NCI-H748 treated with DMSO at 0.1 percent for 48 hours (cell line): ENCODE measurements at regions not wholly inside any gene's neighbourhood (a gene's known extent, or its start where the extent isn't known, plus 50 kb on each side); places are given as distances from the start of the nearest gene placed in this dataset.
"Not testable (repeated sequence)": the region's sequence is repeated elsewhere in the genome, so short reads cannot be mapped to it uniquely, and the experiment has no call there.

Source experiments
- DNase-seq: peaks from one replicate; lab custom pipeline; 2025; lab: John Stamatoyannopoulos, UW

DNA sequence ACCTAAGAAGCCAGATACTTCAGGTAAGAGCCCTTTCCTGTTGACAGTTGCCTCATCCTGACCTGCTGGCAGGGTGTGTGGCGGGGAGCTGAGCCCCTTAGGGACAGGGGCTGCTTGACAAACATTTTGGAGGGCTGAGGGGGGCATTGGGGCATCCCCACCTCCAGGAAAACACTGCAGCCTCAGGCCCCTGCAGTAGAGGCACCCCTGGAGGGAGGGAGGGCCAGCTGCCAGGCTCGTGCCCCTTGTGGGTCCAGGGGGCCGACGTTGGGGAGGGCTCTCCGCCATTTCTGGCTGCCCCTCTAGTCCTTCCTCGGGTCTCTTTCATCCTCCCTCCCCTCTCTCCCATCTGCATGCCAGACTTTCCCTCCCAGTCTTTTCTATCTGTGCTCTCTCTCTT, 177.3 kb downstream of the RPS24 start:
- DNase-seq, result no peak

DNA sequence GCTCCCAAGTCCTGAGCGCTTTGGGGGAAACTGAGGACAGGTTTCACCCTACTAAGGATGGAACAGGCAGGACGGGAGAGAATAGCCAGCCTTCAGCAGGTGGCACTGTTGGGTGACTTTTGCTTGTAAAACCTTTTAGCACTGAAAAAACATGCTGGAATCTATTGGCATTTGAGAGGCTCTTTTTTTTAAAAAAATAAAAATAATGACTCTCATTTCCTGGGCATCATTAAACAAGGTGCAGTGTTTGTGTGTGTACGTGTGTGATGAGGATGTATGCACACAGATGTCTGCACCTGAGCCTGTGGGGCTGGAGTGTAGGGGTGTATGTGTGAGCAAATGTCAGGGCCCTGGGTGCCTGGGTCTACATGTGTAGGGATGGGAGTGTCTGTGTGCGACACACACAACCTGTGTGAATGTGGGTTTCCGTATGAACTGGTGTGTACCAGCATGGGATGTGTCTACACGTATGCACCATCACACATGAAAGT, 177.9 kb downstream of the RPS24 start:
- DNase-seq, result peak; percentile 4

- no peak for DNase-seq
Observed at GRCh38 chr10:78212060-78212785, 178.6 kb downstream of the RPS24 start.

GRCh38 chr10:78212786-78213175, 179.1 kb downstream of the RPS24 start:
- no peak for DNase-seq

DNA sequence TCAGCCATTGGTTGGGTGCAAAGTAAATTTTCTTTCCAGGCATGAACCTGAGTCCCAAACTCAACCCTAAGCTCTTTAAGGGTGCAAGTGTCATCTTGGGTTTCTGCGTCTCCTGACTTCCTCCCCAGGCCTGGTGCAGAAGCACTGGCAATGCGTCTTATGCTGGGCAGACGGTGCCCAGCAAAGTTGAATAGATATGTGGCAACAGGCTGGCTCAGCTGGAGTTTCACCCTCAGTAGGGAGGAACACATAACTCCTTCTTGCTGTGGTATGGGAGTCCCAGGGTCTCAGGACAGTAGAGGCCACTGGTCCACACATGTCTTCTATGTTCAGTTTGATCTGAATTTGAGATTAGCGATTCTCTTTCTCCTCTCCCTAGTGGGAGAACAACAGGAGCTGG, 181.3 kb downstream of the RPS24 start:
- no peak for DNase-seq

DNA sequence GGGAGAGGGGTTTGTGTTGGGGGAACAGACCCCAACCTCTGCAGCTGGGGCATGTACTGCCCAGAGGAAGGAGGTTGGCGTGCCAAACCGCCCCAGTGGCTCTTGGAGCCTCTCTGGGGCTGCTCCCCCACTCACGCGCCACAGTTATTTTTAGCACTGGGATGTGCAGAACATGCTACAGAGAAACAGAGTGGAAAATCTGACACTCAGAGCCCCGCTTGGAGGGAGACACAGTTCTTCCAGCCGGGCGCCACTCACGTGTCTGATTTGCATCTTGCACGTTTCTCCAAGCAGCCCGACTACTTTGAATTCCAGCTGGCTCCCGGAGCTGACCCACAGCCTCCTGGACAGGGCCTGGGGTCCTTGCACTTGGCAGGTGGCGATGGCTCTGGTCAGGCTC, 182.0 kb downstream of the RPS24 start:
- DNase-seq, result no peak

DNA sequence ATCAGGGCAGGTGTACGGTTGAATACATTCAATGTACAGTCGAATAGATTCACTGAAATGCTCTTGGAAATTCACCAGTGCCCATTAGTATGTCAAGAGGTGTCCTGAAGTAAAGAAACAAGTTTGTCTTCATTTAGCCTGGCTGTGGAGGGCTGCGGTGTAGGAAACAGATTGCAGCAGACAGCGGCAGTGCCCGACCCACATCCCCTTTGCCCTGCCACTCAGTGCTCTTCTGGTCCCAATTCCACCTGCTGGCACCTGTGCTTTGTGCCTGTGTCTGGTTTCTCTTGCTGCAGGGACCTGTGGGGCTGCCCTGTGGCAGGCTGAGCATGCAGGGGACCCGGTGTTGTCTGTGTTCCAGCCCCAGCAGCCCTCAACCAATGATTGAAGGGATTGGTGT, 183.7 kb downstream of the RPS24 start:
- no peak for DNase-seq

GRCh38 chr10:78218798-78219490, 185.3 kb downstream of the RPS24 start:
- DNase-seq, result peak; percentile 85

DNA sequence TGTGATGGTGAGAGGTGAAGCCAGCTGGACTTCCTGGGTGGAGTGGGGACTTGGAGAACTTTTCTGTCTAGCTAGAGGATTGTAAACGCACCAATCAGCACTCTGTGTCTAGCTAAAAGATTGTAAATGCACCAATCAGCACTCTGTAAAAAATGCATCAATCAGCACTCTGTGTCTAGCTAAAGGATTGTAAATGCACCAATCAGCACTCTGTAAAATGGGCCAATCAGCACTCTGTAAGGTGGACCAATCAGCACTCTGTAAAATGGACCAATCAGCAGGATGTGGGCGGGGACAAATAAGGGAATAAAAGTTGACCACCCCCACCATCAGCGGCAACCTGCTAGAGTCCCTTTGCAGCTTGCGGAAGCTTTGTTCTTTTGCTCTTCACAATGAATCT, 185.9 kb downstream of the RPS24 start:
- not testable (repeated sequence) for DNase-seq

DNA sequence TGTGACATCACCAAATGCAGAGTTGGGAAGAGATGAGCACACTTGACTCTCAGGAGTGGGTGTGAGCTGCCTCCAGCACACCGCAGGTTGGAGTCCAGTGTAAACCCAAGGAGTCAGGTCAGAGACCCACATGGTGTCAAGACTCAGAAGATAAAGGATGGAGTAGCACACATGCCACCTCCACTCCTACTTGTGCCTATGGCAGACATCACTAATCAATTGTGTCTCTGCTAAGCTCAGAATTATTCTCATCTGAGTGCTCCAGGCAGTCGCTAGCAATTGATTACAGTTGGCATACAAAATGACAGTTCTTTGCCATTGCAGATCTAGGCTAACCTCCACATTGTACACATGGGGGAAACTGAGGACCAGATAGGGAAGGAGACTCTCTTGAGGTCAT, 187.1 kb downstream of the RPS24 start:
- DNase-seq, result no peak

- DNase-seq, result peak; percentile 11
Observed at GRCh38 chr10:78222096-78222790, 188.6 kb downstream of the RPS24 start.

- DNase-seq, result no peak
Observed at GRCh38 chr10:78223088-78223487, 189.4 kb downstream of the RPS24 start.

DNA sequence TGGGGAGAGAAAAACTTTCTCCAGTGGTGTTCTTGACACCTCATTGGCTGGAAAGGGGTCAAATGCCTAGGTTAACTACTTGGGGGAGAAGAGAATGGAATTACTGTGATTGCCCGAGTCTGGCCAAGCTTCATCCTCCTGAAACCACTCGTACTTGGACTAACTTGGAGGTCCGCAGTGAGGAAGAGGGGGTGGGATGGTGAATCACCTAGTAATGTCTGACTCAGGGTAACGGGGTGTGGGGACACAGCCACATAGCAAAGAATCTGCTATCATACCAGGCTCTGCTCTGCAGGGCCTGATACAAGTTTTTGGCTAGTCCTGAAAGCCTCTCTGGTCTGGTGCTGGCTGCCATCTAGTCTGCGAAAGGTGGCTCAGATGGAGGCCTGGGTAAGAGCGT, 190.9 kb downstream of the RPS24 start:
- DNase-seq, result no peak

DNA sequence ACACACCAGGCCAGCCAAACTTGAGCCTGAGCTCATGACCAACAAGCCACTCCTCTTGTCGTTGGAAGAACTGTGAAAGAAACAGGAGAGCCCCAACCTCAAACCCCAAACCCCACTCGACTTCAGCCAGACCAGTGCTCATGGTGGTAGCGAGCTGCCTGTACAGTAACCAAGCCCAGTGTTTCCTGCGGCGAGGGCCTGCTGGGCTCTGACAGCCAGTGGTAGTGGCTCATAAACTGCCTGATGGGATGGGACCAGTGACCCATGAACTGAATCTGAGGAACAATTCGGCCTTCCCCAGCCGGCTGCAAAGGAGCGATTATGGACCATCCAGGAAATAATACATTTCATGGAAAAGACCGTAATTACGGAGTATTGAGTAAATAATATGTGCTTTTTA, 191.9 kb downstream of the RPS24 start:
- DNase-seq, result peak; percentile 71

- DNase-seq, result no peak
Observed at GRCh38 chr10:78229489-78229888, 195.8 kb downstream of the RPS24 start.

GRCh38 chr10:78229950-78230675, 196.4 kb downstream of the RPS24 start:
- no peak for DNase-seq

DNA sequence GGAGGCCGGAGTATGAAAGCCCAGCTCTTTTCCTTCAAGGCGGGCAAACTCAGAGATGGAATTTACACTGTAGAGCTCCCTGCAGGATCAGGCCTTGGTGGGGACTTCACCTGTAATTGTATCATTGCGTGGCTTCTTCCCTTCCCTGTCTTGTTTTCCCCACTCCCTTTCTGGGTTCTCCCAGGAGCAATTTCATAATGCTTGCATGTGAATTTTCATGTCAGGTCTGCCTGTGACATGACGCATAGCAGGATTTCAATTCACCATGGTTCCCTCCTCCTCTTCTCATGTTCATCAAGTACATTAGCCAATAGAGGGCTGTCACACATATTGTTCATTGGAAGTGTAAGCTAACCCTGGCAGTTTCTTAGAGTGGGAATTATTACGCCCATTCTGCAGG, 197.7 kb downstream of the RPS24 start:
- no peak for DNase-seq

GRCh38 chr10:78231939-78232338, 198.3 kb downstream of the RPS24 start:
- DNase-seq, result no peak

DNA sequence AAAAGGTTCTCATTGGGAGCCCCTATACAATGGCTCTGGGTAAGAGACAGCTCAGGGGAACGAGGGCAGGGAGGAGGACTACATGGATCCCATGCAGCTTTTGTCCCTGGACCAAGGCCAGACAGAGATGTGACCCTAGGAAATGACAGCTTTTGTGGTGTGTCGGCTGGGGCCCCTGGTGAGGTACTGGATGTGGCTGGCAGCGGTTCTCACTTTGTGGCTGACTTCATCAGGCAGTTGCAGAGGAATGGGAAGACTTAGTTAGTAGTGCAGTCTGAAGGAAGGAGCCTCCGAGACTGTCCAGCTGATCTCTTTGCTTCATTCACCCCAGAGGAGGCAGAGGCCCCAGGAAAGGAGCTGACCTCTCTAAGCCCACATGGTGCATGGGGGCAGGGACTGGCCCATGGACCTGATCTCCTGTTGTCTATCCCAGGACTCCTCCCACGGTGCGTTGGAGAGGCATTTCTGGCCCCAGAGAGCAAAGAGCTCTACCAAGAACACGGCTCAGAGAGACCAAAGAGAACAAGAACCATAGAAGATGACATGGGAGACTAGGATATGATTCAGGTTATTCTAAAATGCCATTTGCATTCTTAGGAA, 202.9 kb downstream of the RPS24 start:
- no peak for DNase-seq

DNA sequence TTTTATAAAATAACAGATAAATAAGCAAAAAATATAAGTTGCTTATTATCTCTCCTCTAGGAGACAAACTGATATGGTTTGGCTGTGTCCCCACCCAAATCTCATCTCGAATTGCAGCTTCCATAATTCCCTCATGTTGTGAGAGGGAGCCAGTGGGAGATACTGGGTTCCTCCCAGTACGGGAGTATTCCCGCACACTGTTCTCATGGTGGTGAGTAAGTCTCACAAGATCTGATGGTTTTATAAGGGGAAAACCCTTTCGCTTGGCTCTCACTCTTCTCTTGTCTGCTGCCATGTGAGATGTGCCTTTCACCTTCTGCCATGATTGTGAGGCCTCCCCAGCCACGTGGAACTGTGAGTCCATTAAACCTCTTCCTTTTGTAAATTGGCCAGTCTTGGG, 204.3 kb downstream of the RPS24 start:
- not testable (repeated sequence) for DNase-seq

GRCh38 chr10:78247266-78247665, 213.6 kb downstream of the RPS24 start:
- DNase-seq, result no peak

GRCh38 chr10:78247821-78248220, 214.2 kb downstream of the RPS24 start:
- DNase-seq, result no peak
